NCI-H2029 treated with DMSO at 0.1 percent for 48 hours (cell line): ENCODE measurements at regions not wholly inside any gene's neighbourhood (a gene's known extent, or its start where the extent isn't known, plus 50 kb on each side); places are given as distances from the start of the nearest gene placed in this dataset.
"Not testable (repeated sequence)": the region's sequence is repeated elsewhere in the genome, so short reads cannot be mapped to it uniquely, and the experiment has no call there.

Experiments
- DNase-seq: peaks from one replicate; lab custom pipeline; 2025; lab: John Stamatoyannopoulos, UW

GRCh38 chr3:39558775-39559306 lies 91.4 kb downstream of the MOBP start:
- DNase-seq = no peak

GRCh38 chr3:39559543-39559942 lies 92.1 kb downstream of the MOBP start:
- DNase-seq = no peak

DNA sequence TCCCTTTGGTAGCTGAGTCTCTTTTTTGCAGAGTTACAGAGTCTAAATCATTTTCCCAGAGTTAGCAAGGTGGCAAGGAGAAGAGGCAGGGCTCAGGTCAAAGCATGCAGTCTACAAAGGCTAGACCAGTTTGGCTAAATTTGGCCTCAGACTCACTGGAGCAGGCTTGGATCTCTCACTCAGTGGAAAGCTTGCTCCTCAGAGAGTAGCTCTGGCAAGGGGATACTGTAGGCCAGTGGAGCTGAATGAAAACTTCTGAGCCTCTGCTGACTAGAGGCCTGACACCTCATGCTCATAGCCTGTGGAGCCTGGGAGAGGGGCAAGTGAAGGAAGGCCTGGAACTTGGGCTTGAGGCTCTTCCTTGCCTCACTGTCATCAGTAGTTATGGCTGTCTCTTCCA lies 101.0 kb downstream of the MOBP start:
- DNase-seq = no peak

DNA sequence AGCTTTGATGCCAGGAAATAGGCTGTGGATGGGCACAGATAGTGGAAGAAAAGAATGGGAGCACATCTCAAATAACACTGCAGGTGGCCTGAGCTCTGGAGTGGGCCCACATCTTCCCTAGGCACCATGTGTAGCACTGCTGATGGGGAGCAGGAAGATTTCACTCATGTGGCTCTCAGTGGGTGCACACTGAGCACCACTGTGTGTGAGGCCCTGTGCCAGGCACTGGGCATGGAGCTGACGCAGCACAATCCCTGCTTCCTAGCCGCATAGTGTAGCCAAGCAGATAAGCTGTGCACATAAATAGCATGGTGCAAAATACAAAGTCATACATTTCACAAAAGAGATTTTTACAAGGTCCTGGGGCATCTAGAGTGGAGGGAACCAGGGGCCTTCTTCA lies 101.6 kb downstream of the MOBP start:
- no peak for DNase-seq

DNA sequence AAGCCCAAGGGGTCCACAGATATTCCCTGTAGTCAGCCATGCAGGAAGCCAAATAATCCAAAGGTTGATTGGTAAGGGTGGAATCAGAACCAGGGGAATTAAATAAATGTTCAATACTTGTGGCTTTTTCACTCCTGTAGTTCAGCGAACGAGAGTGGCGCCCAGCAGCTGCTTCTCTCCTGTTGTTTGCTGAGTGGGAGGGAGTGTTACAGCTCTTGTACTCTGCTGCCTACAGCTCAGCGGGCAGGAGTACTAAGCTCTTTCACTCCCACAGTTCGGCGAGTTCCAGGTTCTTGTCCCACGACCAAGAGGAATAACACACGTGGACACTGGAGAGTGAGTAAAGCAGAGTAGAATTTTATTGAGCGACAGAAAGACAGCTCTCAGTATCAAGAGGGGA lies 105.9 kb downstream of the MOBP start:
- no peak for DNase-seq

GRCh38 chr3:39577541-39577940 lies 110.1 kb downstream of the MOBP start:
- no peak for DNase-seq

GRCh38 chr3:39586215-39586614 lies 118.7 kb downstream of the MOBP start:
- DNase-seq = not testable (repeated sequence)

DNA sequence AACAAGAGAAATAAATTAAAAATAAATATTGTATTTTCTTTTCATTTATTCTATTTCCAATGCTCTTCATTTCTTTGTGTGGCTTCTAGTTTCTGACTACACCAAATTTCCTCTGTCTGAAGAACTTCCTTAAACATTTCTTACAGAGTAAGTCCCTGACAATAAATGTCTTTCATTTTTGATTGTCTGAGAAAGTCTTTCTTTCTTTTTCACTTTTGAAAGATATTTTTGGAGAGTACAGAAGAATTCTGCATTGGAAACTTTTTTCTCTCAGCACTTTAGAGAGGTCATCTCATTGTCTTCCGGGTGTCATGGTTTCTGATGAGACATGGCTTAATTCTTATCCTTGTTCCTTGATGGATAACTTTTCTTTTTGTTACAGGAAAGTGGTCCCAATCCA lies 119.6 kb downstream of the MOBP start:
- no peak for DNase-seq

GRCh38 chr3:39590806-39591205 lies 123.3 kb downstream of the MOBP start:
- DNase-seq = no peak

DNA sequence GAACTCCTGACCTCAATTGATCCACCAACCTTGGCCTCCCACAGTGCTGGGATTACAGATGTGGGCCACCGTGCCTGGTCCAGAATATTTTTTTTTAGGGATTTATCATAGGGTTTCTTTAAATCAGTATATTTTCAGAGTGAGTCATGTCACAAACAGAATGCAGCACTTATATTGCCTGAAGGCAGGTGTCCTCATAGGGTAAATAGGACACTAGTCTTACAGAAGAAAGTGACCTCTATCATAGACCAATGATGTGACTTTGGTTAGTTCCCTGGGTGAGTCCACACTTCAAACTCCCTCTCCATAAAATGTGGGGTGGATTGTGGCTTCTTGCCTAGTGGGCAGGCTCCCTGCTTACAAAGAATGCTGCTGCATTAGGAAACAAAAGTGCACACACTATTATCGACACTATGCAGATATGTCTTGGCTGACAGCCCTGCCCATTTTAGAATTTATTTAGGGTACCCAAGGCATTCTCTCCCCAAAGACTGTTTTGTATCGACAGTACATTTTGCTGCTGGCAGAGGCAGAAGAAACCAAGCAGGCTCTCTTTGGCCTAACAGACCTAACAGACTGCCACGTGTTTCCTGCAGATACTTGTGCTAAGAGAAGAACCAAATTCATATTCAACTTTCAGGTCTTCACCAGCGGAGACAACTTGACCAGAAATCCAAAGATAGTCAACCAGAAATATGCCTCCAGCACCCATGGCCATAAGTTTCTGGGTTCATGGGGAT lies 125.0 kb downstream of the MOBP start:
- DNase-seq = no peak

DNA sequence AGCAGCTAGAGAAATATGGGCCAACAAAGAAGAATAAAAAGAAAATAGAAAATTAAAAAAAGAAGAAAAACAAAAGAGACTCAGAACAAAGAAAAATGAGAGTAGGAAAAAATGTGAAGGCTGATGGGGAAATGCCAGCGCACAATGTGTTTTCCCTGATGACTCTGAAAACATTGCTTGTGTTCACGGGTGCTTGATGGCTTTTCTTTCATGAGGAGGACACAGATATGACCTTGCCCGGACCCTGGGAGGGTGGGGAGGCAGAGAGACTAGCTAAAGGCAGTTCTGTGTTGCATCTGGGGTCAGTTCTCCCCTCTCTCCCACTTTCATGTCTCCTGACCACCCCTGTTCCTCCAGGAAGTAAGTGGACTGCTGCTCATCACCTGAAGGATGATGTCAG lies 125.9 kb downstream of the MOBP start:
- no peak for DNase-seq

- DNase-seq = peak; percentile 96
Observed at GRCh38 chr3:39601241-39601640, 133.8 kb downstream of the MOBP start.

DNA sequence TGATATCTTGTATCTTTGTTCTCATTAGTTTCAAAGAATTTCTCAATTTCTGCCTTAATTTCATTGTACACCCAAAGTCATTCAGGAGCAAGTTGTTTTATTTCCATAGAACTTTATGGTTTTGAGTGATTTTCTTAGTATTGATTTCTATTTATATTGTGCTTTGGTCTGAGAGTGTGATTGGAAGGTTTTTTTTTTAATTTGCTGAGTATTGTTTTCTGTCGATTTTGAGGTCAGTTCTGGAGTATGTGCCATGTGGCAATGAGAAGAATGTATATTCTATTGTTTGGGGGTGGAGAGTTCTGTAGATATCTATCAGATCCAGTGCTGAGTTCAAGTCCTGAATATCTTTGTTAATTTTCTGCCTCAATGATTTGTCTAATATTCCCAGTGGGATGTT lies 138.4 kb downstream of the MOBP start:
- DNase-seq = no peak

DNA sequence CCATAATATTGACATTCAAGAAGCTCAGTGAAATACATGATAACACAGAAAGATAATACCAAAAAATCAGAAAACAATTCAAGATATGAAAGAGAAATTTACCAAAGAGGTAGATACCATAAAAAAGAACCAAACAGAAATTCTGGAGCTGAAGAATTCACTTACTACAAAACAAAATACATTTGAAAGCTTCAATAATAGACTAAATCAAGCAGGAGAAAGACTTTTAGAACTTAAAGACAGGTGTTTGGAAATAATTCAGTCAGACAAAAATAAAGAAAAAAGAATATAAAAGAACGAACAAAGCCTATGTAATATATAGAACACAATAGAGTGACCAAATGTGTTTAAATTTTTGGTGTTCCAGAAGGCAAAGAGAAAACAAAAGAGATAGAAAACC lies 158.7 kb downstream of the MOBP start:
- DNase-seq = no peak

DNA sequence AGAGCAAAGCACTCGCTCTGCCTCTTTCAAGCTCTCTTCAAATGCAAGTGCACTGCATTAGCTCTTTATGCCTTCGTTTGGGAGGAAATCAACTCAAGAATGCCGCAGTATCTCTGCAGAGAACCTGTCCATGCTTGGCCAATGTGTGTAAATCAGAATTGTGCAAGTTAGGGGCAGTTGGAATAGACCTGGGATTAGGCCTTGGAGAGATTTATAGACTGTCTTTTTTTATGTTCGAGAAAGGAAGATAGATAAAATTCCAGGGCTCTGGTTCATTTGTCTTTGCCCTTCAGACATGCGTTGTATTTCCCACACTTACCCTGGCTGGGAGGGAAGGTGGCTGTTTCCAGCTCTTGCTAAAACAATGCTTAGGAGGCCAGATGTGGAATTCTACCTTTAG lies 163.7 kb downstream of the MOBP start:
- no peak for DNase-seq

GRCh38 chr3:39637807-39638206 lies 170.3 kb downstream of the MOBP start:
- no peak for DNase-seq

DNA sequence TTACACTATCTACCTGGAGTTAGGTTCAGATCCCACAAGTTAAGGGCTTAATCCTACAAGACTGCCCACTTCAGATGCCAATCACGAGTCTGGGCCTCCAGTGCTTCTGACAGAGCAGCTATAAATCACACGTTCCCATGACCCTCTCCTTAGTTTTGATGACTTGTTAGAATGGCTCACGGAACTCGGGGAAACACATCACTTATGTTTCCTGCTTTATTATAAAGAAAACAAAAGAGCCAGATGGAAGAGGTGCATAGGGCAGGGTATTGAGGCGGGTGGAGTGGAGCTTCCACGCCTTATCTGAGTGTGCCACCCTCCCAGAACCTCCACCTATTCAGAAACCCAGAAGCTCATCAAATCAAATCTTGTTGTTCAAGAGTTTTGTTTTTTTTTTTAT lies 170.8 kb downstream of the MOBP start:
- no peak for DNase-seq

- DNase-seq = no peak
Observed at GRCh38 chr3:39639344-39640236, 169.8 kb upstream of the MYRIP start.

DNA sequence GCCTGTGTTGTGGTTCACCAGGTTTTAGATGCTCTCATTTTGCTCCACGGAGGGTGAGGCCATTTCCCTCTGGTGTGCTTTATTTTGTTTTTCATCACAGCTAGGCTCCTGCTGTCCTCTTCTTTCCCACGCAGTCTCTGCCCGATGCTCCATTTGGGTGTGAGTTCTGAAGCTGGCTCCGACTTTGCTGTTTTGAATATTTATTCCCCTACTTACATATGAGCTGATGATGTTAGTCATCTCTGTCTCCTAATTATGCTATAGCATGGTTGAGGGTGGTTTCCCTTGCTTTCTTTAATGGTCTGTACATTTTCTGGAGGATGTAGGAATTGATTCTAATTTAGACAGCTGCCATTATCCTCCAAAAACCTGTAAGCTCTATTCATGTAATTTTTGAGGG lies 168.1 kb upstream of the MYRIP start:
- no peak for DNase-seq

GRCh38 chr3:39644176-39644575 lies 165.2 kb upstream of the MYRIP start:
- DNase-seq = no peak

GRCh38 chr3:39651256-39651655 lies 158.2 kb upstream of the MYRIP start:
- not testable (repeated sequence) for DNase-seq

DNA sequence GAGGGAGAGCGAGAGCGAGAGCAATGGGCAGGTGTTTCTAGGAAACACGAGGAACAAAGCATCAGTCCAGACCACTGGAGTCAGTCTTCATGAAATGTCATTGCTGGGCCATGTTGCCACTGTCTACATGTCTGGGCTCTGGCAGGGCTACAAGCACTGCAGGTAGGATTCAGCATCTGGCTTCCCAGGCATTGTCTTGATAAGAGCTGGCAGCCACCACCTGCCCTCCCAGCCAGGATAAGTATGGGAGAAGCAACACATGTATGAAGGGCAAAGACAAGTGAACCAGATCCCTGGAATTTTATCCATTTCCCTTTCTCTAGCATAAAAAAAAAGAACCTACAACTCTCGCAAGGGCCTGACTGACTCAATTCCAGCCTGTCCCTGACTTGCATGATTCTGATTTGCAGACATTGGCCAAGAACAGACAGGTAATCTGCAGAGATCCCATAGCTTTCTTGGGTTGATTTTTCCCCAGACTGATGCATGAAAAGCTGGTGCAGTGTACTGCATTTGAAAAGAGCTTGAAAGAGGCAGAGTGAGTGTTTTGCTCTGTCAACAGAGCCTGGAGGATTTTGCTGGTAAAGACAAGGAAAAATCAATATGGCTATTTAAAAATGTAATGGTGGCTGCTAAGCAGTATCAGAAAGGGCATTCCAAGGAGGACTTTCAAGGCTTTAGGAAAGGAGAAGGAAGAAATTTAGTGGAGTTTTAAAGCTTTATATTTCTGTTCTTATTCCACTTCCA lies 157.2 kb upstream of the MYRIP start:
- DNase-seq = no peak
